Esophagus muscularis mucosa (tissue), 3 donors: ENCODE measurements at regions not wholly inside any gene's neighbourhood (a gene's known extent, or its start where the extent isn't known, plus 50 kb on each side); places are given as distances from the start of the nearest gene placed in this dataset.

Experiments
- CTCF ChIP-seq, 3 experiments: fragments of 200-600 bp in 2 of 3; fragments of 450-650 bp in 1 of 3; sonication (generic) in 2 of 3; IDR thresholded peaks; one replicate each; pipeline ENCODE4 v1.5.1; 2017 to 2019; ENCODE audit warnings: antibody characterized with exemption in 3 of 3, mild to moderate bottlenecking in 2 of 3, moderate library complexity in 1 of 3
- POLR2AphosphoS5 ChIP-seq, 2 donors: sonication (generic); formaldehyde crosslinking; IDR thresholded peaks; one replicate each; pipeline ENCODE4 v1.6.1; 2017; ENCODE audit warnings: antibody characterized with exemption in 2 of 2

GRCh38 chr5:1942630-1943029, 59.9 kb upstream of the IRX4 start:
- TF ChIP-seq CTCF (IDR thresholded peaks at IDR 0.05) (no peak), POLR2AphosphoS5 (IDR thresholded peaks at IDR 0.05) (no peak)
